ENCODE measurements at regions not wholly inside any gene's neighbourhood (a gene's known extent, or its start where the extent isn't known, plus 50 kb on each side); places are given as distances from the start of the nearest gene placed in this dataset.
"Not testable (repeated sequence)": the region's sequence is repeated elsewhere in the genome, so short reads cannot be mapped to it uniquely, and the experiment has no call there.

DNA sequence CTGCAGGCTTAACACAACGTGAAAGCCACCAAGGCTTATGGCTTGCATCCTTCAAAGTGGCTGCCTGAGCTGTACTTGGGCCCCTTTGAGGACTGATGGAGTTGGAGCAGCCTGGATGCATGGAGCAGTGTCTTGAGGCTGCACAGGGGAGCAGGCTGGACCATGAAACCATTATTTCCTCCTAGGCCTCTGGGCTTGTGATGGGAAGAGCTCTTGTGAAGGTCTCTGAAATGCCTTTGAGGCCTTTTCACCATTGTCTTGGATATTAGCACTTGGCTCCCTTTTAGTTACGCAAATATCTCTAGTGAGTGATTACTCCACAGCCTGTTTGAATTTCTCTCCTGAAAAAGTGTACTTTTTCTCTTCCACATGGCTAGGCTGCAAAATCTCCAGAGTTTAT is 201.2 kb upstream of the NPY start:
- in situ Hi-C loops (cut with HindIII; ENCODE audit: low pct_unique_long_range_greater_than_20kb, low sequenced_read_pairs): no loop called here
- no peak for DNase-seq (ENCODE audit: low read depth)

DNA sequence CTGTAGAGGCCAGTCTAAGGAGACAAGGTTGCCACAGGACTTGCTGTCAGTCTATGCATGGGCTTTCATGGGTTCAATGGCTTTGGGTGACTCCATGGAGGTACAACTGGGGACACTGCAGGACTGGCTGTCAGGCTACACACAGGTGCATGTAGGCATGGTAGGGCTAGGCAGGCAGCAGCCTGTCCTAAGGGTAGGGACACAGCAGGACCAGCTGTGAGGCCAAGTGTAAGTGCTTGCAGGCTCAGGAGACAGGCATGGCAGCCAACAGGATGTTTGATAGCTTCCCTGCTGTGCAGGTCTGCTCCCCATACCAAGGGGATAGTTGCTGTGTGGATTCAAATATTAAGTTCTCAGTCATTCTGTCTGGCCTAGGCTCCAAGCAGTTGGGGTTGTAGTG is 181.0 kb upstream of the NPY start:
- in situ Hi-C loops (cut with HindIII; ENCODE audit: low pct_unique_long_range_greater_than_20kb, low sequenced_read_pairs): no loop called here
- DNase-seq (ENCODE audit: low read depth): no peak

DNA sequence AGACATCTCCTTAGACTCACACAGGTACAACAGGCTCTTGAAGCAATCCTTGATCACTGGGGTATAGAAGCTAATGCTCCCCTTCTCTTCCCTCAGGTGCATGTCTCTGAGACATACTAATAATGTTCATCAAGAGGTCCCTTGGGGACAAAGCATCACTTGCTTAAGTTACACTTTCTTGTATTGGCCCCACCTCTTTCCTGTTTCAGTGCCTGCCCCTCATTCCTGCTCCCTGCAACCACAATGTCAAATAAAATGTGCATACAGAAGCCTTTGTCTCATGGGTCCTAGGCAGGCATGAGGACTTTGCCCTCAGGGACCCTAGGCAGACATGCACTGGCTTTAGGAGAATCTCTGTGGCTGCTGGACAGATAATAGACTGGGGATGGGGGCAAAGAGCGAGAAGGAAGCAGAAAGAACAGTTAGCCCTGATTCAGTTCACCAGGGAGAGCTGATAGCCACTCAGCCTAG is 175.0 kb upstream of the NPY start:
- in situ Hi-C loops (cut with HindIII; ENCODE audit: low pct_unique_long_range_greater_than_20kb, low sequenced_read_pairs): no loop called here
- DNase-seq (ENCODE audit: low read depth): no peak

DNA sequence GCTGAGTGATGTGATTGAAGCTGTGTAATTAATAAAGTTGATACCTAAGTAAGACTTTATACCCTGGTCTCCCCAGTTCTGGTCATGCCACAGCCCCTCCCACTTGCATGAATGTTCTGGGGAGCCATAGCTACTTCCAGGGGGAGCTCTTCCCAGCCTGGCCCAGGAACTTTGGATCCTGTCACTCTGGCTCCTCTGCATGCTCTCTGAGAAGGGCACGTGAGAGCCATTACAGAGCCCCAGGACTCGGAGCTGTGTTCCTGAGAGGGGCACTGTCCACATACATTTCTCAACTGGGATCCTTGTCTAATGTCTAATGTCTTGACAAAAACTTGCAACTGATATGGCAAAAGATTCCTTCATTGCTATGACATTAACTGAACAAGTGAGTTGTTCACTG is 173.9 kb upstream of the NPY start:
- in situ Hi-C loops (cut with HindIII; ENCODE audit: low pct_unique_long_range_greater_than_20kb, low sequenced_read_pairs): no loop called here
- no peak for DNase-seq (ENCODE audit: low read depth)

DNA sequence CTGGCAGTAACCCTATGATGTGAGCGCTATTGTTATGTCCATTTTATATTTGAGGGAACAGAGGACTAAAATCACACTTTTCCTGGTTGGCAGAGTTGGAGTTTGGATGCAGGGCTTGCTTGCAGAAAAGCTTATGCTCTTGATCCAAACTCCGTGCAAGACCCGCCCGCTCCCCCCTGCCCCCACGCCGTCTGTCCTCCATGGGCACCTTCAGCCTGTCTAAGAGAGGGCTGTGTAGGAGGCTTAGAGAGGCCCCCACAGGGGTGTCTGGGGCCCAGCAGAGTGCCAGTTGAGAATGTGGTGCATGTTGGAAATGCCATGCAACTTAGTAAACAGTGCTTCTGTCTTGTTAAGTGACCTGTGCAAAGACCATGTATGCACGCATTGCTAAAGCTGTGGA is 170.5 kb upstream of the NPY start:
- in situ Hi-C loops (cut with HindIII; ENCODE audit: low pct_unique_long_range_greater_than_20kb, low sequenced_read_pairs): no loop called here
- no peak for DNase-seq (ENCODE audit: low read depth)

DNA sequence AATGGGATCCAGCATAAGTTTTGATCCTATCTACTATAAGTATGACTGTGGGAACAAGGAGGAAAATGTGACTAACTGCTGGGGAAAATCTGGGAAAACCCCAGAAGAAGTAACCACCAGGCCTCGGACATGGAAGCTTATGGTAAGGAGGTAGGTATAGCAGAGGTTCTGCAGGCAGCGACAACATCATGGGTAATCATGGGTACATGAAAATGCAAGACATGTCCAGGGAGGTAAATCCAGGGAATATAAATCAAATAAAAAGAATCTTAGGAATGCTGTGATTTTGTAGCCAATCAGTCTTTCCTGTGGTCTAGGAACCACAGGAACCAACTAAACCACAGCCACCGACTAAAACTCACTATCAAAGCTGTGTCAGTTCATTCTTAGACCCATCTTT is 168.3 kb upstream of the NPY start:
- in situ Hi-C loops (cut with HindIII; ENCODE audit: low pct_unique_long_range_greater_than_20kb, low sequenced_read_pairs): no loop called here
- DNase-seq (ENCODE audit: low read depth): no peak

DNA sequence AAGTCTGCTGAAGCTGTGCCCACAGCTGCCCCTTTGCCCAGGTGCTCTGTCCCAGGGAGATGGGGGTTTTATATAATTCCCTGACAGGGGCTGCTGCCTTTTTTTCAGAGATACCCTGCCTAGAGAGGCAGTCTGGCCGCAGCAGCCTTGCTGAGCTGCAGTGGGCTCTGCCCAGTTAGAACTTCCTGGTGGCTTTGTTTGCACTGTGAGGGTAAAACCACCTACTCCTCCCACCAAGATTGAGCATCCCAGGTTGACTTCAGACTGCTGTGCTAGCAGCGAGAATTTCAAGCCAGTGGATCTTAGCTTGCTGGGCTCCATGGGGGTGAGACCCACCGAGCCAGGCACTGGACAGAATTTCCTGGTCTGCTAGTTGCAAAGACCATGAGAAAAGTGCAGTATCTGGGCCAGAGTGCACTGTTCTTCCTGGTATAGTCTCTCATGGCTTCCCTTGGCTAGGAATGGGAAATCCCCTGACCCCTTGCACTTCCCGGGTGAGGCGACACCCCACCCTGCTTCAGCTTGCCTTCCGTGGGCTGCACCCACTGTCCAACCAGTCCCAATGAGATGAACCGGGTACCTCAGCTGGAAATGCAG is 166.0 kb upstream of the NPY start:
- in situ Hi-C loops (cut with HindIII; ENCODE audit: low pct_unique_long_range_greater_than_20kb, low sequenced_read_pairs); DNase-seq (ENCODE audit: low read depth): not testable (repeated sequence)

DNA sequence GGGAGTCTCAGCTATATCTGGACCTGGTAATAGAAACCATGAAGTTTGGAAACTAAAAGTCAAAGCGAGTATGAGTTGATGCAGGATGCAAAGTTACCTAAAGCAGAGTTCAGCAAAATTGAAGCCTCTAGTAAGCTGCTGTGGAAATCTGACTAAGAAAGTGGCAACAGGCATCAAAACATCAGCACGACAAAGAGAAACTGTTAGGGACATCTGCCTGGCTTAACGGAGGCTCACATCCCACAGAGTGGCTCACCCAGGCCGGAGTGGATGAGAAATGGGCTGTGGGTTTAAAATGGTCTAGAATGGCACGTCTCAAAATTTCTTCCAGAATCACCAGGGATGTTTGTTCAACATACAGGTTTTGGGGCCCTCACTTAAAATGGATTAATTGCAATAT is 164.1 kb upstream of the NPY start:
- in situ Hi-C loops (cut with HindIII; ENCODE audit: low pct_unique_long_range_greater_than_20kb, low sequenced_read_pairs): no loop called here
- no peak for DNase-seq (ENCODE audit: low read depth)

DNA sequence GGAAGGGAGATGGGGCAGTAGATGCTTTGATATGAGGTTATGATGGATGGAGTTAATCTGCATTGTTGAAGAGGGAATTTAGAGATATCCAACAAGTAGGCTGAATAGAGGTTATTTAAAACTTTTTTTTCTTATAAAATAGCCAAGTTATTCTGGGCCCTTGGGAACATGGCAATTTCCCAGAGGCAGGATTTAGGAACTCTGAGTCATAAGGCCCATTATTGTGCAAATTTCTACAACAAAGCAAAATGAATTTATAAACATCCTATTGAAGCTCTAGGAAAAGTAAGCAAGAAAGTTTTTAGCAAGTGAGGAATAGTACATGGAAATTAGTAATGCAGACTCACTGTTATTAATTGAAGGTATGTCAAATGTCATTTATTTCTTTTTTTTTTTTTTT is 160.9 kb upstream of the NPY start:
- in situ Hi-C loops (cut with HindIII; ENCODE audit: low pct_unique_long_range_greater_than_20kb, low sequenced_read_pairs): no loop called here
- no peak for DNase-seq (ENCODE audit: low read depth)

DNA sequence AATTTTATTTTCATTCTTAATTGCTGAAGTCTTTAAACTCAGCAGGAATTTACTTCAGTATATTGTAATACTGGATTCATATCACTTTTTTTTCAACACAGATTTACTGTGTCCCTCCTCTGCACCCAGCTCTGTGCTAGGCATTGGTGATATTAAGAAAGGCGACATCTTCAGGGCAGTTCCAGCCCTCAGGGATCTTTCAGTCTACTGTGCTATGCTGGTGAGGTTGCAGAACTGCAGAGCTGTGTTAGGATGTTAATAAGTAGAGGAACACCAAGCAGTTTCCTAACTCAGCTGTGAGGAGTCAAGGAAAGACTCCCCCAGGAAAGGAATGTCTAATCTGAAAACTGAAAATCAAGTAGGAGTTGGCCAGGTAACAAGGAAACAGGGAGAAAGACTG is 158.2 kb upstream of the NPY start:
- DNase-seq (ENCODE audit: low read depth): no peak
- in situ Hi-C loops (cut with HindIII; ENCODE audit: low pct_unique_long_range_greater_than_20kb, low sequenced_read_pairs): no loop called here

DNA sequence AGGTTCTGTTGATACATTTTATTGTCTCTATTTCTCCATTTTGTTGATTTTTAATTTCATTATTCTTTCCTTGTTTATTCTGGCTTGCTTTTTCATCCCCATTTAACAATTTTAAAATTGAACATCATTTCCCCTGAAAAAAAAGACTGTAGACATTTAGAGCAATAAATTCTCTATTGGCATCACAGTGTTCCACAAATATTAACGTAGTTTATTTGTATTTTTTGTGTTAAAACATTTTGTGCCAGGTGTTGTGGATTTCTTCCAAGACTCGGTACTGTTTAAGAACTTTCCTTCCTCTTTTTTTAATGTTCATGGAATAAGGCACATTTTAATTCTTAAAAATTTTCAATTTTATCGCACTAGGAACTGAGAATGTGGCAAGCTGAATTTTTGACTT is 156.1 kb upstream of the NPY start:
- in situ Hi-C loops (cut with HindIII; ENCODE audit: low pct_unique_long_range_greater_than_20kb, low sequenced_read_pairs): no loop called here
- DNase-seq (ENCODE audit: low read depth): no peak

DNA sequence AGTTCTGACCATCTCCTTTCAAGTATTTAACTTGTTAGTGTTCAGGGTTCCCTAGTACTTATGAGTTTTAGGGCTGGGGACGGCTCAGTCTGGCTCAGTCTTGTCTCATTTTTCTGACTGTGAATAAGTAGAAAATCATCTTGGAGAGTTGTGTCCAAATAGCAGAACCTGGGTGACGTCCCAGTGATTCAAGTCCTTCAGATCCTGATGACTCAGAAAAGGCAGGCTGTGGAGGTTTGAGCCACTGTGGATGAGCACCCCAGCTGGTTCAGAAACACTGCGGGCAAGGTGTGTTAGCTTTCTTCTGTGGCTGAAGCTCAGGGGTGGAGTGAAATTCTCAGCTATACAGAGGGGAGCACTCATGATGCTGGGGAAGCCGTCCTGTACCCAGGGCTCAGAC is 154.4 kb upstream of the NPY start:
- in situ Hi-C loops (cut with HindIII; ENCODE audit: low pct_unique_long_range_greater_than_20kb, low sequenced_read_pairs): no loop called here
- no peak for DNase-seq (ENCODE audit: low read depth)

DNA sequence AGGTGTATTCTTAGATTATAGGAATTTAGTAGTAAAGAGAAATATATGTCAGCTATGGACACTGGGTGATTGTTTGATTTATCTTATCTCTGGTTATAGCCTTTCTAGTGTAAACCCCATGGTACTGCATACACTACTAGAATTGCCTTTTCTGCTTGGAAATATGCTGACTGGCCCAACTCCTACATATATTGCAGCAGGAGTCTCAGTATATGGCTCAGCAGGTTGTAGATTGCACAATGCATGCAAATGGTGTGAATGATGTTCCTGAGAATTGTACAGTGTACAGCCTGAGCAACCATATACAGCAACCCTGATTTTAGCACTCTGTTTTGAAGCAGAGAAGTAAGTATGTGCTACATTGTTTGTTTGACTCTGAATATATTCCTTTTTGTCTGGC is 153.4 kb upstream of the NPY start:
- no peak for DNase-seq (ENCODE audit: low read depth)
- in situ Hi-C loops (cut with HindIII; ENCODE audit: low pct_unique_long_range_greater_than_20kb, low sequenced_read_pairs): no loop called here

DNA sequence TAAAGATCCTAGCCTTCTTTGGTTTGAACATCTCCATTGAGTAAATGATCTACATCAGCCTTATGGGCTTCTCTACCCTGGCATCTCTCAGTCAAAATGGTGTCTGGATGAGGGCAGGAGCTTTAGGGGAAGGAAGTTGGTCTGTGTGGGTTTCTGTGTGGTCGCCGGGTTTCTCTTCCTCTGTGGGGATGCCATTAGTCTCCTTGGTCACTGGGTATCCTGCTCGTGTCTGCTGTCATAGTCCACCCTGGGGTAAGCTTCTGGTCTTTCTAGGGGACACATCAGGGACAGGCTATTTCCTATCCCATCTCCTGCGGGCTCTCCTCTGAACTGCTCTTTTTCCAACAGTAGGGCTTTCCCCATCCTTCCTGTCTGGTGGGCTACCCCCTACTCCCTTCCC is 150.3 kb upstream of the NPY start:
- DNase-seq (ENCODE audit: low read depth): no peak
- in situ Hi-C loops (cut with HindIII; ENCODE audit: low pct_unique_long_range_greater_than_20kb, low sequenced_read_pairs): no loop called here

DNA sequence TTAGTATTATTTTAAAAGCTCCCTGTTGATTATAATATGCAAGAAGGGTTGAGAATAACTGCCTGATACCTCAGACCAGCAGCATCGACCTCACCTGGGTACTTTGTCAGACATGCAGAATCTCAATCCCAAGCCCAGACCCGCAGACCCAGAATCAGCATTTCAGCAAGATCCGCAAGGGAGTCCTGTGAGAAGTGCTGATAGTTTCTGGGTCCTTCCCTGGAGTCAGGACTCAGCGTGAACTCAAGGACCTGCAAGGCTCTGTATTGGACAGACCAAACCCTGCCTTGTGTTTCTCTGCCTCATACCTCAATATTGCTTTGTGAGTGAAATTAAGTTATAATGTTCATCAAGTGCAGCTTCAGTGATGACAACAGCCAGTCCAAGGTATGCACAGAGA is 149.5 kb upstream of the NPY start:
- in situ Hi-C loops (cut with HindIII; ENCODE audit: low pct_unique_long_range_greater_than_20kb, low sequenced_read_pairs): no loop called here
- no peak for DNase-seq (ENCODE audit: low read depth)

DNA sequence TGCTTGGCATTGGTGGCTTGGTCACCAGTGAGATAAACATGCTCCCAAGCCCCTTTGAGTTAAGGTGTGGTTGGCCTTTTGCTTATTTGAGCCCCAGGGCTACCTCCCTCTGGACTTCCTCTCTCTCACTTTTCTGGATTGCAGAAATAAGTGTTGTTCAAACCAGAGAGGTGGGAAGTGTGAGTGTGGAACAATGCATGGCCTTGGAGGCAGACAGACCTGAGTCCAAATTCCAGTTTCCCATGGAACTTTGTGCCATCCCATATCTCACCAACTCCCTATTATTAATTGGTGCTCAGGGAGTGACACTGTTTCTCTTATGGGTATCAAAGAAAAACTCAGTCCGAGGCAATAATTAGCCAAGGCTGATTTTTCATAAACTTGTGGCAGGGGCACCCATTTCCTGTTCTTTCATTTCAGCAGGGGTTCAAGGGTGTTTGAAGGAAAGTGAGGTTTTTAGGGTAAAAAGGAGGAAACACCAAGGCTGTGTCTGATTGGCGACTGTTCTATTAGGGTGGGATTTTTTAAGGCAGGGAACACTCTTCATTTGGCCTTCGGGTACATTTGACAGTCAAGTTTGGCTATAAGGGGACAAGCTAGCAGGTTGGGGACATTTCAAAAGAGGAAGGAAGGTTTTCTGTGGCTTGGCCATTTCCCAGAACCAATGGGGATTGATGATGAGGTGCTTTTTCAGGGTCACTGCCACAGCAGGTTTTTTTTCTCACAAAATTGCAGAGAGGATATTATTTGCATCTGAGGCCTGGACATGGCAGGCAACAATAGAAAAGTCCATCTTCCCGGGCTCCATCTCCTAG is 148.8 kb upstream of the NPY start:
- in situ Hi-C loops (cut with HindIII; ENCODE audit: low pct_unique_long_range_greater_than_20kb, low sequenced_read_pairs): no loop called here

DNA sequence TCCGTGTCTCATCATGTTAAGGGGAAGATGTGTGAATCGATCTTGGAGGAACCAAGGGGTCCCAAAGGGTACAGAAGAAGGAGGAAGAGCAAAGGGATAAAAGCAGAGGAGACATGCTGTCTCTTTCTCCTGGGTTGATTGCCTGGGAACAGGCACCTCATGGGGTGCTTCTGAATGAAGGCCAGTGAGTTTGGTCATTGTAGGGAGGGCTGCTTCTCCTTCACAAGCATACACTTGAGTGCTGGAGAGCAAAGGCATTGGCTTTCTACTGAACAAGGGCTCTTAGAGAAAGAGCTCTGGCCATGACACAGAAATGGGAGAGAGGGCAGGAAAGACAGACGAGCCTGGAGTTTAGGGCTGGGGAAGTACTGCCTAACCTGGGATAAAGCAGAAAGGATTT is 146.7 kb upstream of the NPY start:
- in situ Hi-C loops (cut with HindIII; ENCODE audit: low pct_unique_long_range_greater_than_20kb, low sequenced_read_pairs): no loop called here
- DNase-seq (ENCODE audit: low read depth): no peak

More for the DNA sequence above, 148.8 kb upstream of the NPY start:
- no peak for DNase-seq (ENCODE audit: low read depth)

DNA sequence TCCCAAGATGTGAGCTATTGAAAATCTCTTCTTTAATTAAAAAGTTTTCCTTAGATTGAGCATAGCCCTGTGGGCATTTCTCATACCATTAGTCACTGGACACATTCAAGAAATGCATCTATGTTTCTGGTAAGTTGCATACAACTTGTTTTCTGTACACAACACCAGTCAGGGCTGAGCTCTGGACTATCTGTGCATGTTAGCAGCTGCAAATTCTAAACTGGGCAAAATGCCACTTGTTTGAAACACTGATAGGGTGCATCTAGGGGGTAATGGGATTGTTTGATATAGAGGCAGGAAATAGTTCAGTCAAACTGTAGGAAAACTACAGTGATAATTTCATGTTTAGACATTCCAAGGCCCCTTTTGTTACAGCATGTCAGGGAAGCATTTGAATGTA is 145.6 kb upstream of the NPY start:
- in situ Hi-C loops (cut with HindIII; ENCODE audit: low pct_unique_long_range_greater_than_20kb, low sequenced_read_pairs): no loop called here
- DNase-seq (ENCODE audit: low read depth): no peak

DNA sequence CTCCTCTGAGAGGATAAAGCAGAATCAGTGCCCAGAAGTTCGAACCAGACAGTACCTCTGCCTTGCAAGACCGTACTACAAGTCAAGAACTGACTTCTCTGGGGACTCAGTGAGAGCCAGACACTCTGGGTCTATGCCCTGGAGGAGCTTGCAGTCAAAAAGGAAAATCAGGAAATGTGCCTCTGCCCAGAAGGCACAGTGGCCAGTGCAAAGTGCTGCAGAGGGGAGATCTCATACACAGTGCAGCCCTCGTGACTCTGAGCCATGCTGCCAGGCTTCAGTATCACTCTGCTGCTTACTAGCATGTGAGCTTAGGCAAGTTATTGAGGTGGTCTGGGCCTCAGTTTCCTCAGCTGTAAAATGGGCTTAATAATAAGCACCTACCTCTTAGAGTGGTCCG is 144.0 kb upstream of the NPY start:
- in situ Hi-C loops (cut with HindIII; ENCODE audit: low pct_unique_long_range_greater_than_20kb, low sequenced_read_pairs): no loop called here
- no peak for DNase-seq (ENCODE audit: low read depth)

DNA sequence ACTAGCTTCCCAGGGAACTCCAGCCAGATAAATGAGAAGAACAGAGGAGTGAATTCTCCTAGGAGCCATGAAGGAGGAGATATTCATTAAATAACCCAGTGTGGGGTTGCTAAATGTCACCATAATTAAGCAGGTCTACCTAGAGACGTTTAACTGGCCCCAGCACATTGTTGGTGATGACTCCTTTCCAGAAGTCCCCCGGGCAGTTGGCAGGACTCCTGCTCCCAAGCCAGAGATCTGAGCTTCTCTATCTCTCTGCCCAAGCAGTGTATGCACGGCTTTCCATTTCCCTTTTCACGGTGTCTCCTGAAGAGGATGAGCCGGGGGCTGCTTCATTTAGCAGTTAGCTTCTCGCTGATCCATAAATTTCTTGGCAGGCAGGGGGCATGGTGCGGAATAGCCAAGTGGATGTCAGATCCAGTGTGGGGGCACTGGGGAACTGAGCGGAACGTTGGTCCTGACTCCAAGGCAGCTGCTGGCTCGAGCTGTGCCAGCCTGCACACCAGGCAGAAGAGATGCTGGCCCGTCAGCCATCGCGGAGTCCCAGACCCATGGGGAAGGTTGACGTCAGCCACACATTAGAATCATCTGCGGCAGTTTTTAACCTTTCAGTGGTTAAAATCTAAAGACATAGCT is 142.0 kb upstream of the NPY start:
- in situ Hi-C loops (cut with HindIII; ENCODE audit: low pct_unique_long_range_greater_than_20kb, low sequenced_read_pairs): no loop called here
- no peak for DNase-seq (ENCODE audit: low read depth)

All from Caki2 (cell line).